DND-41 (cell line): ENCODE measurements at regions not wholly inside any gene's neighbourhood (a gene's known extent, or its start where the extent isn't known, plus 50 kb on each side); places are given as distances from the start of the nearest gene placed in this dataset.

Experiments
- EZH2 ChIP-seq: IDR thresholded peaks from 3 replicates; pipeline ENCODE4 v1.6.1; 2012; ENCODE audit warnings: borderline replicate concordance, low read depth, mild to moderate bottlenecking, moderate library complexity, low read length, inconsistent platforms; ENCODE audit not compliant: severe bottlenecking
- TF ChIP-seq, protein P1 (sequence below): IDR thresholded peaks from 2 replicates; pipeline ENCODE4 v1.5.1; 2012; ENCODE audit warnings: borderline replicate concordance, low read length, moderate library complexity, mild to moderate bottlenecking; ENCODE audit not compliant: poor library complexity, severe bottlenecking; ENCODE audit errors: extremely low read depth

DNA sequence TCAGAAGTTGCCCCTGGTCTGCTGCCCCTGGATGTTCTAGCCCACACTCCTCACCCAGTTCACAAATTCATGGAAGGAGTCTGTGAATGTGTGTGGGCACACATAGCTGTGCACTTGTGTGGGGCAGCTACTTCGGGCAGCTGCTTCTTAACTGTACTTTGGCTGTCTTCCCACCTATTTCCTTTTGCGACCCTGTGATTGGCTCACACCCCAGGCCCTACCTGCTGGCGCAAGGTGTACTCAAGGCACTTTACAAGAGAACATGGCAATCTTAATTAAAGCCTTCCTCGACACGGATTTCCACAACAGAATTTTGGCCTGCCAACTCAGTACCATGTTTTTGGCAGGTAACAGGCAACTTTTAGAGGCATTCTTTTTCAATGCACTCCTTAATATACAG, 86.5 kb upstream of the CTTNBP2NL start:
- TF ChIP-seq, protein P1, sequence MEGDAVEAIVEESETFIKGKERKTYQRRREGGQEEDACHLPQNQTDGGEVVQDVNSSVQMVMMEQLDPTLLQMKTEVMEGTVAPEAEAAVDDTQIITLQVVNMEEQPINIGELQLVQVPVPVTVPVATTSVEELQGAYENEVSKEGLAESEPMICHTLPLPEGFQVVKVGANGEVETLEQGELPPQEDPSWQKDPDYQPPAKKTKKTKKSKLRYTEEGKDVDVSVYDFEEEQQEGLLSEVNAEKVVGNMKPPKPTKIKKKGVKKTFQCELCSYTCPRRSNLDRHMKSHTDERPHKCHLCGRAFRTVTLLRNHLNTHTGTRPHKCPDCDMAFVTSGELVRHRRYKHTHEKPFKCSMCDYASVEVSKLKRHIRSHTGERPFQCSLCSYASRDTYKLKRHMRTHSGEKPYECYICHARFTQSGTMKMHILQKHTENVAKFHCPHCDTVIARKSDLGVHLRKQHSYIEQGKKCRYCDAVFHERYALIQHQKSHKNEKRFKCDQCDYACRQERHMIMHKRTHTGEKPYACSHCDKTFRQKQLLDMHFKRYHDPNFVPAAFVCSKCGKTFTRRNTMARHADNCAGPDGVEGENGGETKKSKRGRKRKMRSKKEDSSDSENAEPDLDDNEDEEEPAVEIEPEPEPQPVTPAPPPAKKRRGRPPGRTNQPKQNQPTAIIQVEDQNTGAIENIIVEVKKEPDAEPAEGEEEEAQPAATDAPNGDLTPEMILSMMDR = no peak
- TF ChIP-seq EZH2 = no peak
